H4 (cell line): ENCODE measurements at regions not wholly inside any gene's neighbourhood (a gene's known extent, or its start where the extent isn't known, plus 50 kb on each side); places are given as distances from the start of the nearest gene placed in this dataset.
"Not testable (repeated sequence)": the region's sequence is repeated elsewhere in the genome, so short reads cannot be mapped to it uniquely, and the experiment has no call there.

Experiments
- DNase-seq: peaks from one replicate; pipeline ENCODE4 v3.0.0-alpha.2; 2015; ENCODE audit warnings: low spot score

DNA sequence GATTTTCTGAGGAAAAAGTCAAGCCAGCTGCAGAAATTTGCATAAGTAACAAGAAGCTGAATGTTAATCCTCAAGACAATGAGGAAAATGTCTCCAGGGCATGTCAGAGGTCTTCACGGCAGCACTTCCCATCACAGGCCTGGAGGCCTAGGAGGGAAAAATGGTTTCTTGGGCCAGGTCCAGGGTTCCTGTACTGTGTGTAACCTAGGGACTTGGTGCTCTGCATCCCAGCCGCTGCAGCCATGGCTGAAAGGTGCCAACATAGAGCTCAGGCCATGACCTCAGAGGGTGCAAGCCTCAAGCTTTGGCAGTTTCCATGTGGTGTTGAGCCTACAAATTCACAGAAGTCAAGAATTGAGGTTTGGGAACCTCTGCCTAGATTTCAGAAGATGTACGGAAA, 144.1 kb downstream of the AKR1D1 start:
- not testable (repeated sequence) for DNase-seq

DNA sequence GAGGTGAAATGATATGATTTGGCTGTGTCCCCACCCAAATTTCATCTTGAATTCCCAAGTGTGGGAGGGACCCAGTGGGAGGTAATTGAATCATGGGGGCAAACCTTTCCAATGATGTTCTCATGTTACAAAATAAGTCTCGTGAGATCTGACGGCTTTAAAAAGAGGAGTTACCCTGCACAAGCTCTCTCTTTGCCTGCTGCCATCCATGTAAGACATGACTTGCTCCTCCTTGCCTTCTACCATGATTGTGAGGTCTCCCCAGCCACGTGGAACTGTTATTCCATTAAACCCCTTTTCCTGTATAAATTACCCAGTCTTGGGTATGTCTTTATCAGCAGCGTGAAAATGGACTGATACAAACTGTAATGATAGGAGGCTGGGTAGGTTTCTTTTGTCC, 145.1 kb downstream of the AKR1D1 start:
- DNase-seq: not testable (repeated sequence)

DNA sequence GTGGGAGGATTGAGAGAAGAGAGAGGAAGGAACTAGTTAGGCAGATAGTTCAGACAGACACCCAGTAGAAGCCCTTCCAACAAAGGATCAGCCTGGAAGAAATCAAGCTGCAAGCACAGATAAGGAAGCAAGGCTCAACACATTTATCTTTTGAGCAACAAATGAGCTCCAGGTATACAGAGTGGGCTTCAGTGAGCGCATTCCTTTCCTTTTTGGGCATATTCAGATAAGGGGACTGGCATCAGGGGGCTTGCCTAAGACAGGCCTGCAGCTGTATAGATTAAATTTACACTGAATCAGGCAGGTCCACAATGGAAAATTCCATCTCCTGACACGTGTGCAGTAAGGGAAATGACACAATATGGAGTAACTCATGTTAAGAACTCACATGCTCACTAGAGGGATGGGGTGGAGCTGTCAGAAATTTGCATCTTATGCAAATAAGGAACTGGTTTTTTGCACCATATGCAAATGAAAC, 147.2 kb downstream of the AKR1D1 start:
- no peak for DNase-seq

DNA sequence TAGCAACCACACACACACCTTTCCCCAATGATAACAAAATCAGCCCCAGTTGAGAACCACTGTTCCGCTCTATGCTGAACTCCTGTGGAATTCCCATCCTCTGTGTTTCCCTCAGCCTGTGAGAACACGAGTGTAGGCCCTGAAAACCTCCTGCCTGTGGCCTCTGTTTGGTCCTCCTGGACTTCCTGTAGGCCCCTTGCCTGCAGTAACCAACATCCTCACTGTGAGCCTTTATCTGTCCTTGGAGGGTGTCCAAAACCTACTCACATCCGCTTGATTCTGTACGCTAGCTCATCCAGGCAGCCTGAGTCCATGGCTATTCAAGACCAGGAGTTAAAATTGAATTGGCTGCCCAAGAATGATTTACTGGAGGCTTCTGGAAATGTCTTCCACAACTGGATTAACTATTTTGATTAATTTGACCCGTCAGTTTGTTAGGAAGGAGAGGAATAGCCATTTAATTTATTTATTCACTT, 149.8 kb downstream of the AKR1D1 start:
- peak; percentile 74 for DNase-seq

DNA sequence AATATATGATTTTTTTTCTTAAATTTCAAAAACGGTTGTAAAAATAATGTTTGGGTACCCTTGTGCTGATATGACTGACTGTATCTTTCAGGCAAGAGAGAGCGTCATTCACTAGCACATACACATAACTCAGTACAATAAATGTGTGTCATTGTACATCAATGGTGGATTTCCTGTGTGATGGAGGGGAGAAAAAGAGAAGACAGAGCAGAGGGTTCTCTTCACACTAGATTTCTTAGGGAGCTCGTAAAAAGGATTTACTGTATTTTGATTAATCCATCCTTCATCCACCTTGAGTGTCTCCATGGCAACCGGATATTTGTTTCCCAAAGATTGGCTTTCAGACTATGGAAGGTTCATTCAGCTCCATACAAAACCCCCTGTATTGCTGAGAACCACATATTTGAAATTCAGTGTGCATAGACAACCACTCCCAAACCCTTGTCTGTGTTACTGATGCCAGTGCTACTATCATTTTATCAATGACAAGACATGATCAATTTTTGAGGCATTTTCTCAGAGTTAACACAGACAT, 150.6 kb downstream of the AKR1D1 start:
- DNase-seq: no peak

DNA sequence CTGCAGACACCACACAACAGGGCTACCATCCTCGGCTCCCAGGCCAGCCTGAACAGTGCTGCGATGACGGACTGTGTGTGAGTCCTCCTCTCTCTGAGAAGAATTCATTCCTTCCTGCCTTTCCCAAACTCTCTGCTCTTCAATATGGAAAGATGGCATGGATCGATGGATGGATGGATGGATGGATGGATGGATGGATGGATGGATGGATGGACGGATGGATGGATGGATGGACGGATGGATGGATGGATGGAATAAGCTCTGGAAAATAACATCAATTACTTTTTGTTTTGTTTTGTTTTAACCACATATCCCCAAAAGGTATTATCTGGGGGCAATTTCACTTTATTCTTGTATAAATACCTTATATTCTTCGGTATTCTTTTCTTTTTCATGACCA, 151.9 kb downstream of the AKR1D1 start:
- DNase-seq: no peak

DNA sequence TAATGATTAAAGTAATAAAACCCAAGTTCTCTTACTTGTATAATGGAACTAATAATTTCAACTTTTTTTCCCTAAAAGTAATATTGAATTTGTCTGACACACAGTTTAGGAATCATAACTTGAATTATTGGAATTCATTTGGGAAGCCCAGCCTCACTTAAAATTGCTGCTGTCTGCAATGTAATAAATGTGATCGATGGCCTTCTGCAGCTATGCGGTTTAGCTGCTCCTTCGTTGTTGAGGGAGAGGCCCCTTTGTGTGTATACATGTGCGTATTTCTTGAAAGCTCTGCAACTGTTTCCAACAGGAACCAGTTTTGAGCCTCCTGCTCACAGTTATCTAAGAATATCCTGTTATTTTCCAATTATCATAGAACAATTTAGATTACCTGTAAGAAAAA, 152.5 kb downstream of the AKR1D1 start:
- no peak for DNase-seq

DNA sequence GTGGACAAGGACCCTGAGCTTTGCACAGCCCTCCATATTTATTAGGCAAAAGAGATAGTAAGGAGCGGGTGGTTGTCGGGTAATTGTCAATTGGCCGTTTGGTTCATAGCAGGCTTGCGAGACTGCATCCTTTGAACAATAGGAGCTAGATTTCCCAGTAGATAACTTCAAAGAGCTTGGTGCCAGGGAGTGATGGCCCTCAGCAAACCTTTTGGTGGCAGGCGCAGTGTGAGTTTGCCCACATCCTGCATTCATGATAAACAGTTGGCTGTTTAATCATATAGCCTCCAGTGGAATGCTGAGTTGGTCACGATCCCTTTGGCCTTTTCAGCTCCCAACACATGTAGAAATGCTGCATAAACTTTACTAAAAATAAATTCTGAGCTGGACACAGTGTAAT, 156.9 kb downstream of the AKR1D1 start:
- DNase-seq: peak; percentile 89

DNA sequence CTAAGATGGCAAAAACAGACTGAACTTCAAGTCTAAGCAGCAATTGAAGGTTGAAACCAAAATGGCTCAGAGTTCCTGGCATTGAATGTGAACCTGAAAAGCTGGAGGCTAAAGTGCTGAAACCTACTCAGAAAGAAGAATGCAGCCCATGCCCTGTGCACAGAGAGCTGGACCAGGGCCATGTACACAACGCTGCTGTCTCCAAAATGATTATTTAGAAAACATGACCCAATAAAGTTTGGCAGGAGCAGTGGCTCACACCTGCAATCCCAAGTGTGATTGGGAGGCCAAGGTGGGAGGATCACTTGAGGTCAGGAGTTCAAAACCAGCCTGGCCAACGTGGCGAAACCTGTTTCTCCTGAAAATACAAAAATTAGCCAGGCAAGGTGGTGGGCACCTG, 158.9 kb downstream of the AKR1D1 start:
- no peak for DNase-seq

DNA sequence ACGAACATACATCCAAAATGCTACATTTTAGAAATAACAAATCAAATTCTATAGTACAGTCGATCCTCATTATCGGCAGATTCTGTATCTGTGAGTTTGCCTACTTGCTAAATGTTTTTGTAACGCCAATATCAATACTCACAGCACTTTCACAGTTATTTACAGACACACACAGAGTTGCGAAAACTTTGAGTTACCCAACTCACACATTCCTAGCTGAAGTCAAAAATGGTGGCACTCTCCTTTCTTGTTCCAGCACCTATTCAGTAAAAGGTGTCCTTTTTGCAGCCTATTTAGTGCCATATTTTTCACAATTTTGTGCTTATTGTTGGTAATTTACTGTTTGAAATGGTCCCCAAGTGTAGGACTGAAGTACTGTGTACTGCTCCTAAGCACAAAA, 161.7 kb downstream of the AKR1D1 start:
- DNase-seq: no peak

DNA sequence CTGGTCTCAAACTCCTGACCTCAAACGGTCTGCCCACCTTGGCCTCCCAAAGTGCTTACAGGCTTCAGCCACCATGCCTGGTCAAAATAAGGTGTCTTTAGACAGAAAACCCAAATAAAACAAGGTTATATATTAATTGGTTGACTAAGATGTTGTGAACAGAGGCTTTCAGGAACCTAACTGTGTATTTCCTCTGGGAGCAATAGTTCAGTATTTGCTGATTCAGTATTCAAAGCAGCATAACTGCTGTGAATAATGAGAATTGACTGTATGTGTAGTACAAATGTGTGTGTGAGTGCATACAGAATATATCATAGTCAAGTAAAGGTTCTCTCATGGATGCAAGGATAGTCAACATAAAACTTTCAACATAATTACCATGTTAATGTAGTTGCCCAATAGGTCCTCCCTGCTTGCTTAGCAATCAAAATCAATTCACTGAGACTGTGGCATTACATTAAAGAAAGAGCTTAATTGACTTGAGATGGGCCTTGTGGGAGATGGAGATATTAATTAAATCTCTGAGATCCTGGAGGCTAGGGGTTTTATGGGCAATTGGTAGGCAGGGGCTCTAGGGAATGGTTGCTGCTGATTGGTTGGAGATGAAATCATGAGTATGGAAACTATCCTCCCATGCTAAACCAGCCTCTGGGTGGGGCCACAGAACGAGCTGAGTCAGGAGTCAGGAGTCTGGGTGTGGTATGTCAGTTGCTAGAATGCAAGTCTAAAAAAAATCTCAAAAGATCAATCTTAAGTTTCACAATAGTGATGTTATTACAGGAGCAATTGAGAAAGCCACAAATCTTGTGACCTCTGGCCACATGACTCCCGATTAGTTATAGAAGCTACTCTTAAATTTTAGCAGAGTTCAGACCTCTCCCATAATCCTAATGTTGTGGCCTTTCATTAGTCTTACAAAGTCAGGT, 162.7 kb downstream of the AKR1D1 start:
- peak; percentile 53 for DNase-seq

DNA sequence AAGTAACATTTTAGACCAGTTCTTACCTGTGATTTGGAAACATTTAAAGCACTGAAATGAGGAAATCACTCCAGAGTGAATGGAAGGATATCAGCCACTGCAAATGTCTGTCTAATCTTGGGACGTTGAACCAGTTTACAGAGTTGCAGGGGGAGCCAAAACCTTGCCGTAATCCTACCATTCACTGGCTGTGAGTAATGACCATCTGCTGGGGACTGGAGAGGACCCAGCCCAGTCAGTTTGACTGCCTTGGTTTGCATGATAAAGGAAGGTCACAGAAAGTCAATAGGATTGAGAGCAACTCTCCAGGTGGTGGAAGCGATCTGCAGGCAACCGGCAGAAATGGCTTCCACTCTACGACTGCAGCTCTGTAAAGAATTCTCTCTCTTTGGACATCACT, 167.2 kb downstream of the AKR1D1 start:
- no peak for DNase-seq

DNA sequence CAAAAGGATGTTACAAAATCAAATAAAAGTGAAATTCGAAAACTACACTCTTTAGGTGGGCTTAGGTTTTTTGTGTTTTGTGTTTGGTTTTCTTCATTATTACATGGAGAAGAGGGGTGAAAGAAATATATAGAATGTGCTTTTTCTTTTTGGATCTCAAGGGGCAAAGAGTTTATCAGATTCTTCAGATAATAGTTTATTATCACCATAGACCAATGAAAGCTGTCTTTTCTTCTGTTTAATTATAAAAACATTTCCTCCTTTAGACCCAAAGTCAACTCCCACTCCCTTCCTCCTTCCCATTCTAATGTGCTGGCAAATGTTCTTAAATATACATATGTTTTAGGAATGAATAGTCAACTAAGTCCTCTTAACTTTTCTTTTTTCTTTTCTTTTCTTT, 167.6 kb downstream of the AKR1D1 start:
- DNase-seq: no peak

DNA sequence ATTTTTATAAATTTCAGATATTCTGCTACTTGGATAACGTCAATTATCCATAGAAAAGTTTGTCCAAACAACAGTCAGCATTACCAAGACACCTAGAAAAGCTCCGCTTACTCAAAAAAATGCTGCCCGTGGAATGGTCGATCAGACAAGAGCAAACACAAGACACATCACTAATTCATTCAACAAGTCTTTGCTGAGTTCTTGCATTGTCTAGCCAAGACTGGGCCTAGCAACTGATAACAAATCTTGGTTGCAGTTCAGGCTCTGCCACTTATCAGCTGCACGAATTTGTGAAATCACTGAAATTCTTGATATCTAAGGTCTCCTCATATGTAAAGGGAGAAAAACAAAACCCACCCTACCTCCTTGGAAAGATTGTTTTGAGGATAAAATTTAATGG, 168.3 kb downstream of the AKR1D1 start:
- DNase-seq: no peak

DNA sequence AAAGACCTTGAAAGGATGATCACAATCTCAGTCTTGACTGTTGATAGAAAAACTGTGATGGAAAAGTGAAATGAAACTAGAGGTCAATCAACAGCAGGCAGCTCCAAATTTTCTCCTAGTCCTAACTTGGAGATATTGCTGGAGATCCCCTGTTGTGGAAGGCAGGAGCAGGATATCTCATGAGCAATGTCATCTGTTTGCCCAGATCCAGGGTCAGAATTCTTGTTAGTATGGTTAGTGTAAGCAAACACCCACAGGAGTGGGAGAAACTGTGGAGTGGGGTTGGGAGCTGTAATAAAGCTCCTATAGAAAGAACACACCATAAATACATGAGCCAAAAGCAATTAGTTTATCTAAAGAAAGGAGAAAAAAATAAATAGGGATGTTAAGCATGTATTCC, 169.0 kb downstream of the AKR1D1 start:
- no peak for DNase-seq

DNA sequence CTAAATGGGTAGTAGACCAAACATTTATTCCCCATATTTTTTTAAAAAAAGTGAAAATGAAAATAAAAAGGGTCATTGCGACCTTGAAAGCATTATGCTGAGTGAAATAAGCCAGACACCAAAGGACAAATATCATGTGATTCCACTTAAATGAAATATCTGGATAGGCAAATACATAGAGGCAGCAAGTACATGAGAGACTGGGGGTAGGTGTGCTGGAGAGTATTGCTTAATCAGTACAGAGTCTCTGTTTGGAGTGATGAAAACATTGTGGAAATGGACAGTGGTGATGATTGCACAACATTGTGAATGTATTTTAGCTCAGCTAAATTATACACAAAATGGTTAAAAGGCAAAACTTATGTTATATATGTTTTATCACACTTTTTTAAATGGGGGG, 169.4 kb downstream of the AKR1D1 start:
- no peak for DNase-seq

DNA sequence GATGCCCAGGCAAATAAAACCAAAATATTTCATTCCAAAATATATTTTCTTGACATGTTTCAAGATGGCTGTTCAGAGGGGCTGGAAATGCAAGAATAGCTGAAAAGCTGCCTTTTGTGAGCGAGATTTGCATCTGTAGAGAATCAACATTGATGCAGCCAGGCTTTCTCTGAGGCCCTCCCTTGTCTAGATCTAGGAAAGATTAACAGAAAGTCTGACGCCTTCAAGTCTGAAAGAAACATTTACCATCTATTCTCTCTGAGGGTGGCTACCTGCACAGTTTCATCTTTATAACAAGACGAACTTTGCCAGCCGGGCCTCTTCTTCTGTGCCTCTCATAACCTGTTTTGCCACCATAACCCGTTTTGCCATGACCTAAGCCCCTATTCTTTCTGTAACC, 170.2 kb downstream of the AKR1D1 start:
- DNase-seq: no peak

DNA sequence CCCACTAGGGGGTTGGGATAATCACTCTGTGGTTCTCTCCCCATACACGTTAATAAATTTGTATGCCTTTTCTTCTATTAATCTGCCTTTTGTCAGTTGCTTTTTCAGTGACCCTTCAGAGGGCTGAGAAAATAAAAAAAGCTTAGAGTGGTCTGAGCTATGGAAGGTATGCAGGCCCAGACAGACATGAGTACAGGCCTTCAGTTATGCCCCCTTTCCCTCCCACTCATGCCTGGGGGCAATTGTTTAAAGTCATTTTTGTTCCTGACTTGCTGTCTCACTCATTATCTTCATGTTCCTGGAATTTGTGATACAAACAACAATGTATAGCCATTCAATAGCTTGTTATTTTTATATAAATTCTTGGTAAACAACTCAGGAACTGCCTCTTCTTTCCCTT, 170.8 kb downstream of the AKR1D1 start:
- no peak for DNase-seq

DNA sequence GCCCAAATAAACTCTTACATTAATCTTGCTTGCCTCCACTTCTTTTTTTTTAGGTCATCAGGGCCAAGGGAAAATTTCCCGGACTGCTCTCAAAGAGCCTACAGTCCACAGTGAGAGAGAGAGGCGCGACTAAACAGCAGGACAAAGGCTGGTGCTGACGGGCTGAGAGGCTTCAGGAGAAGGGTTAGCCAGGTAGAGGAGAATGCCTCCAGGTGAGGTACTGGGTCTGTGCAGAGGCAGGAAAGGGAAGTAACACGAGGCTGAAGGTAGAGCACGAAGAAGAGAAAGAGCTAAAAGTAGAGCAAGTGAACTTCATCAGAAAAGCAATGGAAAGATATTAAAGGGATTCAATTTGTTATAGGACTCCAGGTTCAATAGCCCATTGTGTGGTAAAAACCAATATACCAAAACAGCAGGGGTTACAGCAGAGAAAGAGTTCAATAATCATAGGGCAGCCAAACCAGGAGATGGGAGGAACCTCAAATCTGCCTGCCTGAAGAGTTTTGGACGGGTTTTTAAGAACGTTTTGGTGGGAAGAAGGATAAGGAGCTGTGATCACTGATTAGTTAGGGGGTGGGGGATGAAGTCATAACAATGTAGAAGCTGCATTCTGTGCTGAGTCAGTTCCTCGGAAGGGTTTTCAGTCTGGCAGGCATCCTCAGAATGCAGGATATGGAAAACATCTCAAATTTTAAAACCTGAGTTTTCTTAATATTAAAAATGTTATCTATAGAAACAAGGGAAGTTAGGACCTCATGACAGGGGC, 171.5 kb downstream of the AKR1D1 start:
- DNase-seq: no peak

DNA sequence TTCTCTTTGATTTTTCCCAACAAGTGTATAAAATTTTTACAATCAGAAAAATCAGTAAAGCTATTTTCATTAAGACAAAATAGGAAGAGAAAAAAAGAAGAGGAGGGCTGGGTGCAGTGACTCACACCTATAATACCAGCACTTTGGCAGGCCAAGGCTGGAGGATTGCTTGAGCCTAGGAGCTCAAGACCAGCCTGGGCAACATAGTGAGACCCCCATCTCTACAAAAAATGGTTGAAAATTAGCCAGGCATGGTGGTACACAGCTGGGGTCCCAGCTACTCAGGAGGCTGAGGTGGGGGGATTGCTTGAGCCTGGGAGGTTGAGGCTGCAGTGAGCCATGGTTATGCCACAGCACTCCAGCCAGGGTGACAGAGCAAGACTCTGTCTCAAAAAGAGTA, 172.3 kb downstream of the AKR1D1 start:
- DNase-seq: no peak

DNA sequence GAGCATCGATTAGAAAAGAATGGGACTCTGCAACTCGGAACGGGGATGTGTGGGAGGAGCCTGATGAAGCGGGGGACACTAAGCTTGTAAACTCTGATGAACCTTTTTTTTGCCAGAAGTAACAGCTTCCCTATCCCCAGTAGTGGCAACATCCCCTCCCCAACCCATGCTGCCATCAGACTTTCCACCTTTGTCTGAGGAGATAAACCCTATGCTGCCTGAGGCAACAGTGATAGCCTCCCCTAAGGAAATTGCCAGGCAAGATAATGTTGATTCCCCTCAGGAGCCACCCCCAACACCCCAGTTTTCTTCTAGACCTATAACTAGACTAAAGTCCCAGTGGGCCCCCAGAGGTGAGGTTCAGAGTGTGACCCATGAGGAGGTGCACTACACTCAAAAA, 173.7 kb downstream of the AKR1D1 start:
- no peak for DNase-seq

DNA sequence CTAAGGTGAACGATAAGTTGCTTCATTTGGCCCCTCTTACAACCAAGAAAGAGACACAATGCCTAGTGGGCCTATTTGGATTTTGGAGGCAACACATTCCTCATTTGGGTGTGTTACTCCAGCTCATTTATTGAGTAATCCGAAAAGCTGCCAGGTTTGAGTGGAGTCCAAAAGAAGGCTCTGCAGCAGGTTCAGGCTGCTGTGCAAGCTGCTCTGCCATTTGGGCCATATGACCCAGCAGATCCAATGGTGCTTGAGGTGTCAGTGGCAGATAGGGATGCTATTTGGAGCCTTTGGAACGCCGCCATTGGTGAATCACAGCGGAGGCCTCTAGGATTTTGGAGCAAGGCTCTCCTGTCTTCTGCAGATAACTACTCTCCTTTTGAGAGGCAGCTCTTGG, 176.4 kb downstream of the AKR1D1 start:
- not testable (repeated sequence) for DNase-seq

DNA sequence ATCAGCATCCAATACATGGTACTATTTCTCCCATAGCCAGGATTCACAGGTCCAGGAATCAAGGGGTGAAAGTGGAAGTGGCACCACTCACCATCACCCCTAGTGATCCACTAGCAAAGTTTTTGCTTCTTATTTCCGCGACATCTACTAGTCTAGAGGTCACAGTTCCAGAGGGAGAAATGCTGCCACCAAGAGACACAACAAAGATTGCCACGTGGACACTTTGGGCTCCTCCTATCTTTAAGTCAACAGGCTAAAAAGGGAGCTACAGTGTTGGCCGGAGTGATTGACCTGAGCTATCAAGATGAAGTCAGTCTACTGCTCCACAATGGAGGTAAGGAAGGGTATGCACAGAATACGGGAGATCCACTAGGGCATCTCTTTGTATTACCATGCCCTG, 178.2 kb downstream of the AKR1D1 start:
- no peak for DNase-seq
